GM18907 (cell line): ENCODE measurements at regions not wholly inside any gene's neighbourhood (a gene's known extent, or its start where the extent isn't known, plus 50 kb on each side); places are given as distances from the start of the nearest gene placed in this dataset.

Experiments
- ATAC-seq: cut with Tn5 transposase; IDR thresholded peaks from one replicate; pipeline ENCODE4 v1.9.1; 2021; ENCODE audit warnings: mild to moderate bottlenecking, moderate library complexity; ENCODE audit not compliant: unreplicated experiment

DNA sequence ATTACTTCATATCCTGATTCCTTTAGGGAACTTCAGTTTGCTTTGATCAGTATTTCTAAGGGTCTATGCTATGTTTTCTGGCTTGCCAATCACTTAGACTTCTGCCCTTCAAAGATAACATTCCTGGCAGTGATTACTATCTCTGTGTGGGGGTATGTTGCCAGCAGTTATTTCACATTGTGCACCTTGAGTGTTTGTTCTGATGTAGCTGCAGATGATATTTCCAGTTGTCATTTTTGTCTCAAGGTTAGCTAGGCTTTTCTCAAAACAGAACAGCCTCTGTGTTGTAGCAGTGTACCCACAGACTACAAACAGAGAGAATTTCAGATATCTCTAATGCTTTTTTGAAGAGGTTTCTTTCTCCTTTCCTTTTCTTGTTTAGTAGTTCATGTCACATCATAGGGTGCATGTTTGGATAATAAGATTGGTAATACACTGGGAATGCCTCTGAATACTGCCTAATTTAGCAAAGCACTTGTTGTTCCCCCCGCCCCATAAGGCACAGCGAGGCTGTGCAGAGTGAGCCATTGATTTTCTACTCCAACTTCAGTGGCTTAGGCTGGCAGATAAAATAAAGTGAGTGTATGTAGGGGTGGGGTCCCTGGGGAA is 134.7 kb upstream of the AGR3 start:
- no peak for ATAC-seq

DNA sequence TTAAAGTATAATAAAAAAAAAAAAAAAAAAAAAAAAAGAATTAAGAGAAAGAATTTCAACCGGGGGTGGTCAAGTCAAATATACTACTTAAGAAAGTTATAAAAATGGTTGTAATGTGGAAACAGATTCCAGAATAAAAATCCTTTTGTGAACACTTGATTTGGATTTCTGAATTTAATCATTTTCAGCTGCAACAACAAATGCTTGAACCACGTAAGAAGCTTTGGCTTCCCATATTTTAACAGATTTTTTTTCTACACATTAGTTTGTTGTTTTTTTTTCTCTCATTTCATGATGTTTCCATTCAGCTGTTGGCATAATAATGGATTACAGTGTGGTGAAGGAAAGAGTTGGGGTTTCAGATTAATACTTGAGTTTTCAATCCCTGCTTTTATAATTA is 137.3 kb upstream of the AGR3 start:
- no peak for ATAC-seq

DNA sequence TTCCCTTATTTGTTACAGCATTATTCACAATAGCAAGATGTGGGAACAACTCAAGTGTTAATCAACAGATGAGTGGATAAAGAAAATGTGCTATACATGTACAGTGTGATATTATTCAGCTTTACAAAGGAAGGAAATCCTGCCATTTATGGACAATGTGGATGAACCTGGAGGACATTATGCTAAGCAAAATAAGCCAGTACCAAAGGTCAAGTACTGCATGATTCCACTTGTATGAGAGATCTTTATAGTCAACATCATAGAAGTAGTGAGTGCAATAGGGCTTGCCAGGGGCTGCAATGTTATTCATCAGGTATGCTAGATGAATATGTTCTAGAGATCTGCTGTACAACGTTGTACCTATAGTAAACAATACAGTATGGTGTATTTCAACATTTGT is 138.5 kb upstream of the AGR3 start:
- no peak for ATAC-seq

DNA sequence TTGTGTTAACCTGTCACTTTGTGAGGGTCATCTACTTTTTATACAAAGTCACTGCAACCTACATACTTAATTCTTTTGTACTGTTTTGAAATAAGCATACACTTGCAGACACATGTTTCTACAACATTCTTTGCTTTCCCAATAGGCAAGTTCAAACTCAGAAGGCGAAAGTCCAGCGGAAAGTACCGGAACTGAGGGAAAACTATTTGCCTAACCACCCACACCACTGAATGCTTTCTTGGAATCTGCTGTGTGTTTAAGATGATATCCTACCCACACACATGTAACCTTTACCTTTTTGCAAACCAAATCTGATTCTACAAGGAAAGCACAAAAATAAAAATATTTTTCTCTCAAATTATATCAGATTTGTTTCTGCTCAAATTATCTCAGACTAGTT is 139.4 kb upstream of the AGR3 start:
- ATAC-seq = no peak

DNA sequence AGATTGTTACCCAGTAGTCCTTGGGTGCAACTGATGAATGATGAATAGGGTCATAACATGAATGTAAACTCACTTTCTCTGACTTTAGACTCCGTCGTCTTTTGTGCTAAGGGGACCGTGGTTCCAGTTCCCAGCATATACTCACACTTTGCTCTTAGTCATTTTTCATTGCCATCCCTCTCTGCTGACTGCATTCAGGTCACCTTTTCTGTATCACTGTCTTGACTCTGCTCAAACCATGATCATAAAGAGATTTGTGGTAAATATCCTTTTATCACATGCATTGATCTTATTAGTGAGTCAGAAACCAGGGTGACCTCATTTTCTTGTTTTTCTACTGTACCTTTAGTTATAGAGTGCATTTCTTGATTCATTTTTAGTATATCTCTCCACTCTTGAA is 141.1 kb upstream of the AGR3 start:
- ATAC-seq = no peak

DNA sequence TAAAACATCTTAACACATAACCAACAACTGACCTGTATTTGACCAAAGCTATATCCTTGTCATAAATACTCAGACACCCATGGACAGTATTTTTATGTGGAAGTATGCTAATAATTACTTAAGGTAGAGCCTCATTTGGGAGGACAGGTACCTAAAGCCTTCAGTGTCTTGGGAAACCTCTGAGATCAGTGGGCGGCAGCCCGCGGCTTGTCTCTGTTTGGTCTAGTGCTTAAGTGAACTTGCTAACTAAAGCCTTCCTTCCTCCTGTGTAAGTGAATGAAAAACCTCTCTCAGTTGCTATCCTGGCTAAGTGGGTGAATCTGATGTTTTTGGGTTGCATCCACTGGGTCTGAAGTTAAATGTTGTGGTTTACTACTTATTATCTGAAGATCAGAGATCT is 144.5 kb upstream of the AGR3 start:
- no peak for ATAC-seq

DNA sequence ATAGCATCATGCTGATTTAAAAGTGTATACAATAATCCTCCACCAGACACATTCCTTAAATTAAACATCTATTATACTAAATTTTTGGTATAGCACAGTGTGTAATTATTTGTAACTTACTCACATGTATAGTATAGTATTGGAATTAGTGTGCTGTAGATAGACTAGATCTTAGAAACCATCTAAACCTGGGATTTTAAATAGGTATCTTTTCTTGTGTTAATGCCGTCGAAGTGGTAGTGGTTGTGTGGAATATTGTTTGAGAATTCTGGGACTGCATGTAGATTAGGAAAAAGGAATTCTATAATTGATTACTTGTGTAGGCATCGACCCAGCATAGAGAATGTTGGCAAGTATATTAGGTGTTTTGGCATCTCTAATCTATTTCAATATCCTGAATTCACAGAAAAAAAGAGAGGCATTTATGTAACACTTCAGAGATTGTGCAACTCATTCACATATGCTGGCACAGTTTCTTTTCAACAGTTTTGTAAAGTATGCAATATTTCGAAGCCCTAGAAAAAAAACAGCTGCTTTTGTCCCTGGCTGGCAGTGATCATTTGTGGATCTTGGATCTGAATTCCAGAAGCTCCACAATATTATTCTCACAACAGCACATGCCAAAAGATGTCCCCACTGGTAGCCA is 145.5 kb upstream of the AGR3 start:
- no peak for ATAC-seq

DNA sequence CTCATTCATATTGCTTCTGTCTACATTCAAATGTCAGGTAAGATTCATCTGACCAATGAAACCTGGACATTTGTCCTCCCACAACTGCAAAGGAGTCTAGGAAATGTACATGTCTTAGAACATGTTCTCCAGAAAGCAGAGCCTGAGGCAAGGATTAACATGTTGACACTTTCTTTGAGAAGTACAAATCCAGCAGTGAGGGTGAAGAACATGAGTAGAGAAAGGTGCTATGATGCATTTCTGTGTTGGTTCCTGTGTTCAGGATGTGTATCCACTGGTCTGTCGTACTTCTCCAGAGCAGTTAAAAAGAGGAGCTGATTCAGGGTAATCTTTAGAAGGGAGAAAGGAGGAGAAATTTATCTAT is 146.0 kb upstream of the AGR3 start:
- ATAC-seq = no peak

DNA sequence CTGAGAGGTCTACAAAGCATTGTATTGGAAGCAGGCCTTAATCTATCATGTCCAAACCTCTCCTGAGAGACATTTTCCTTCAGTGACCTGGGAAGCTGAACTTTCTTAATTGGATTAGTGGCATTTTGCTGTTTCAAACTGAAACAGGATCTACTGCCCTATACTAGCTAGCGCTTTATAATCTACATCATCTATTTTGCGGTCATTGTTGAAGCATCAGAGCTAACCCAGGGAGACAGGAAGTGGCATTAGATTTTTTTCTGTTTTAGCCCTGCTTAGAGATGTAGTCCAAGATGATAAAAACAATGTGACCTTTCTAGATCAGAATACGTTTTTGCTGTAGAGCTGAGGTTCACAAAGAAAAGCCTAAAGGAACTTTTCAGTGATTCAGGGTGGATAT is 147.4 kb upstream of the AGR3 start:
- ATAC-seq = no peak

DNA sequence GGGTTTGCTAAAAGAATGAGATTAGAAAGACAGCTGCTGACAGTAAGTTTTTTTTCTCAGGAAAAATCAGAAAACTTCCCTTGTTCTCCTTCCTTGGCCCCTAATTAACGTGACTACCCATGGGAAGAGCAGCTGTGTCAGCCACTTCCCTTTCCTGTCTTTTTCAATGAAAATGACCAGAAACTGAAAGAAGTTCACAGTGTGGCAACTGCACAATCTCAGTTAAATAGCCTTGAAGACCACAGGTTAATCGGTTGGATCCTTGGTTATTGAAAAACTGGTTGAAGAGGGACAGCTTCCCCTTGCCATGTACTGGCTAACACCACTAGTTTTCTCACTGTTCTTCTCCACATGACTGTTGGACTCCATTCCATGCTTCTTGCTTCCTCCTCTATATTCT is 148.8 kb upstream of the AGR3 start:
- ATAC-seq = peak; percentile 60

DNA sequence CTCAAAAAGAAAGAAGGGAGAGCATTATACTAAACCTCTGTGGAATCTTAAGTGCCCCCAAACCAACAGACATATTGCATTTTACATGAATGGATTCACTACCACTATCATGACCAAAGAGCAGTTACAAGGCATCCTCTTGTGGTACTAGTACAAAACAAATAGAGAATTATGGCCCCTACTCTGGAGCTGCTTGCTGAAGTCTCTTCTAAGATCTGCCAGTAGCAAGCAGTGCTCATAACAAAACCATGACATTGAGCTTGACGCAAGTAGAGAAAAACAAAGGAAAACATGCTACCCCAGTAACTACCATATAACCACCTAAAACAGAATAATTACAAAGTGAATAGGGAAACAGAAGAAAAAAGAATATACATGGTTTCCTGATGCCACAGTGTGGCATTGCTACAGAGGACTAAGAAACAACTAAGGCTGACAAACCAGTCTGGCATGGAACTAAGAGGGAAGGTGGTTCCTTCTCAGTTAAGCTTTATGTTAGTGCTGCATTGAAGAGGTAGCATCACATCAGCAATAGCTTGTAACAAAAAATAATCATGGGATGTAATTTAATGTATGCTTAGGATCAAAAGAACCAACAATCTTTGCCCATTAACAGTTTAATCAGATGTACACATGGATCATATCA is 150.2 kb upstream of the AGR3 start:
- no peak for ATAC-seq

DNA sequence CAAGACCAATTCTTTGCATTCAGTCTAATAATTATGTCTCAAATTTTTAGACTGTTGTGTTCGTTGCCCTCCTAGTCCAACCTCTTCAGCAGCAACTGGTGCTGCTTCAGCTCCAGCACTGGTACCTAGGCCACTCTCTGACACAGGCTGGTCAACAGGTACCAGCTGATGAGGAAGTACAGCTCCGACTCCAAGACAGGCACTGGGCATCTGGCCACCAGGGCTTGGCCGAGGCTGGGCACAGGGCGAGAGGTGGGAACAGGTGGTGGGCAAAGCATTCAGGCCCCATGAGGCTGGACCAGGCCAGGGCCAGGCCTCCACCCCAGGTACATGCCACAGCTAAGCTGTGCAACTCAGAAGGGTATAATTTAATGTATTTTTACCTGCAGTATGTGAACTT is 151.5 kb upstream of the AGR3 start:
- ATAC-seq = no peak

DNA sequence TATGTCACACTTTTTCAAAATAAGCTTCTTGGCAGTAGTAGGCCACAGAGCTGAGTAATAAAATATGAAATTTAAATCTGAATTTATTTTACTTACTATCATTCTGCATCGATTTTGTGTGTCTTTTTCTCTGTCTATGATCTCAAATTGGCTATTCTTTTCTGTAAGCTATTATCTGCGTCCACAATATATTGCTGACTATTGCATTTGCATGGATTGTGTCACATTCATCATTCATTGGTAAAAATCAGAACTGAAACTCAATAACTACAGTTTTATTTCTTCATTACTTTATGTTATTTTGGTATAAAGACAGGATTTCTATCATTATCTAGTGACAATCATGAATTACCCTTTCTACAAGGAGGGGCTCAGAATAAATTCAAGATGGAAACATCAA is 154.8 kb upstream of the AGR3 start:
- no peak for ATAC-seq

DNA sequence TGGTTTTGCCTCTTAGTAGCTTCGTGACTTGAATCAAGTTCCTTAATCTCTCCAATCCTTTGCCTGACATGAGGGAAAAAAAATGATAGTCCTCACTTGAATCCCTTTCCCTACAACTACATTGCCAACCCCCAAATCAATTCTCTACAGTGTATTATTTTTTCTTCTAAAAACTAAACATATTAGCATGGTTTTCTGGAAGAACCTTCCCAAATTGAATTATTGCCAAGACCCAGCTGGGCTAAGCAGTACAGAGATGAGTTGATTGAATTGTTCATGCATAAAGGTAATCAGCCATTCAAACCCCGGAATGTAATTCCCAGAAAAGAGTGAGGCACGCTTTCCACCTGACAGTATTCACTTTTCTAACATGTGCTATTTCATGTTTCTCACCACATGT is 155.6 kb upstream of the AGR3 start:
- no peak for ATAC-seq

DNA sequence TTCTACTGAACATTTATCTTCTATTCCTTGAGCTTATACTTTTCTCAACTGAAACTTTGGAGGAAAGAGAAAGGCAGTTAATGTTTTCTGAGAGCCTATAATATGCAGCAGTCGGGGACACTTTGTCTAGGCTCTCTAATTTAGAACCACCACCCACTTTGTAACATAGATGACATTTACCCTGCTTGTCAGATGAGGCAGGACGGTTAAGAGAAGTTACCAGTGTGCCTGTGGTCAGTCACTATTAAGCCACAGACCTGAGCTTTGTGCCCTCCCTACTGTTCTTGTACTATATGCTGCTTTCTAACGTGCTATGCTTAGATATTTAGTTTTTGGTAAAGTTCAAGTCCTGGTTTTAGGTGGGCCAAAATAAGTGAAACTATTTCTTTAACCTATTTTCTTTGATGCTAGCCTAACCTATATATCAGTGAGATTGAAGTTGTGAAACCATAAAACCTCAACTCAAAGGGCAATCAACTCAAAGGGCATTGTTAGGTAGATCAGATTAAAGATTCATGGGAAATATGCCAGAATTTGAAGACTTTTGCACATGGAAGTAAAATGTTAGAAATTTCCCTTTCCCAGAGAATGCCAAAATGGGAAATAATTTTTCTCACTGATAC is 156.5 kb upstream of the AGR3 start:
- ATAC-seq = no peak

DNA sequence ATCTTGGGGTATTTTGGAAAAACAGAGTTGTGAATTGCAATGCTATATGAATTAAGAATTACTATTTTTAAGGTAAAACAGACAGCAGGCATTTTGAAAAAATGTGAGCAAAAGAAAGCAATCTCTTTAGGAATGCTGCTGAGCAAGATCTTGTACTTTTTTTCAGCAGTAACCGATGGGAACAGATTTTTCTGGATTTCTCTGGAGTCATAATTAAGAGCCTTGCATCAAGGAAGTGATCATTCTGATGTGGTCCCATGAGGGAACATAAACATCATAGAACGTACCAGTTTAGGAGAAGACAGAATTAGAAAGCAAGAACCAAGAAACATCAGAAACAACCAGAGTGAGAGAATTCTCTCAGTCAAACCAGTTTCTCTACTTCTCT is 157.0 kb upstream of the AGR3 start:
- no peak for ATAC-seq

DNA sequence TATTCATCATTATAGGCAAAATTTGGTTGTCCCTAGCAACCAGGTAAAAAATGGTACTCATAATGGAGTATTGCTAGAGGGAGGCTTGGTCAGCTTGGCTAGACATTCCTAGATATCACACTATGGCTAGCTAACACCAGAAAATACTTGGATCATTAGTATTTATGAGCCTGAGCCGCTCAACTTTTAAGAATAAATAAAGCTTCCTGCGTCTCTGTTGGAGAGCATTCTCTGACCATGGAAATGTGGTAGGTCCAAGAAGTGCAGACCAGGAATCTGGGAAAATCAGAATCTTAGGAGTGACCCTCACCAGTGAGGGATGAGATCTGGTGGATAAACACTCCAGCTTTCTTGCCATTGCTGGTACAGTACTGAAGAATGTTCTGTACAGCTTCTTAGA is 157.6 kb upstream of the AGR3 start:
- no peak for ATAC-seq

DNA sequence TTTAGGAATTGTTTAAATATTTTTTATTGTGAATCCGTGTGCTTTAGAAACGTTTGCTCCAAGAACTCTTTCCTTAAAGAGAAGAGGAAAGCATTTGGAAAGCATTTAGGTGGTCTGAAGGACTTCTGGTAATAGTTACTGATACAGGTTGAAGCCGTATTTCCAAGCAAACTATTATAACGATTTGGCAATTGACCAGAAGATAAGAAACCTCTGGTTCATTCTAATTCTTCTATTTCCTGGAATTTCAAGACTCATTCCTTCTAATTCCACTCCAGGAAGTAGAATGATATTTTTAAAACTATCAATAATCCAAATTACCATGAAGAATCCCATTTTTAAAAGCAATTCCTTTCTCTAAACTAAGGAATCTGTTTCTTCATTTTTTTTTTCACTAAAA is 158.9 kb upstream of the AGR3 start:
- no peak for ATAC-seq

DNA sequence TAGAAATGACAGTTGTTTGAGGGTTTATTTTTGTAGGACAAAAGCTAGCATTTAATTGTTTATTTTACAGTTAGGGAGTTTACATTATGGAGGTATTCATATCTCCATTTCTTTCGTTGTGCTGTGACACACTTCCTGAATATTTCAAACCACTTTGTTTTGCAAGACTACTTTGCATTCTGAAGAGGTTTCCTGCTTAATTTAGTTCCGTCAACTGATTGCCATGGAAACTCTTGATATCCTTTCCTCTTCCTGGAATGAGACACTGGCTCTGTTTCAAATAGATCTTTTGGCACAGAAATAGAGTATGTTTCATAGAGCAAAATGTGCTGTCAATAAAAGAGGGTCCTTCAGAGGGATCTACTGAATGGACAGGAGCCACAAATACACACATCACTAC is 159.5 kb upstream of the AGR3 start:
- ATAC-seq = no peak

DNA sequence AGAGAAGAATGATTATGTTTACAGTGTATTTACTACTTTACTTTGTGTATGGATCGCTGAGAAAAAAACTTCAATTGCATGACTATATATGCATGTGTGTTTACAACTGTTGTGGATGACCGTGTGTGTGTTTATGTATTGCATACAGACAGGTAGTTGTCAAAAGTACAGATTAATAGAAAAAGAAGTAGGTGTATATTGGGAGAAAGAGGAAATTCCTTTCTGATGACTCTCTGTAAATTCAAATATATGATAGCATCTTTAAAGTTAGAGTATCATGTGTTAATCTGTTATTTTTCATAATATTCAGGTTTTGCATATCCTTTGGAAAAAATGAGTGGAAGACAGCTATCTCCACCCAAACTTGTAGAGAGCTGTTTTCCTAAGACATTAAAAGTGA is 160.4 kb upstream of the AGR3 start:
- ATAC-seq = no peak

DNA sequence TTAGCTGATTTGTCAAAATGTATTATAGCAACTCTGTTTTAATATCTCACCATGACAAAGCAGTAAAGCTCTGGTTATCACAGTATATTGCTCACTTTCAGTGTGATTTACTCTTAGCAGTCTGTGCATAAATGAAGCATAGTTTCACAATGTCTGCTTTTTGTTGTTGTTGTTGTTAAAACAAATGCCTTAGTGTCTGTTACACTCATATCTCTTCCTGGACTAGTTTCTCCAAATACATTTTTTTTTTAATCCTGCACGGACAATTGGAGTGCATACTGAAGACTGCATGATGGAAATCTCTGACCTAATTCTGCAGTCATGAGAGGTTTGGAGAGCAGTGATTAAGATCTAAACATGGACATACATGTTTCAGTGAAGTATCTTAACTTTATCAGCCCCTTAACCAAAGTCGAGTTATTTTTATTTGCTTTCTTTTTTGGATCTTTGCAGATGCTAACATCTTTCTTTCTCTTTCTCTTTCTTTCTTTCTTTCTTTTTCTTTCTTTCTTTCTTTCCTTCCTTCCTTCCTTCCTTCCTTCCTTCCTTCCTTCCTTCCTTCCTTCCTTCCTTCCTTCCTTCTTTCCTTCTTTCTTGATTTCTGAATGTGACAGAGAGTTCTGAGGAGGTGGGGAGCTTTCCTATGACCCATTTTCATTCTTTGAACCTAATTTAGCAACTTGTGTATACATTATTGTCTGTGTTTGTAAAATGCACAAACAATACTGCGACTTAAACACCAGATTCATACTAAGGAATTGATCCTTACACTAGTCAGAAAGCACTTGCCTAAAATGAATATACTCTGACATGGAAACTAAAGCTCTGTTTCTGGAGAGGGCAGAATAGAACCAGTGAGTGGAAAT is 161.5 kb upstream of the AGR3 start:
- ATAC-seq = no peak
